Stomach (tissue), 4 donors: ENCODE measurements at regions not wholly inside any gene's neighbourhood (a gene's known extent, or its start where the extent isn't known, plus 50 kb on each side); places are given as distances from the start of the nearest gene placed in this dataset.

ENCODE experiments used
- POLR2A ChIP-seq, 4 donors: fragments of 450-650 bp; IDR thresholded peaks; one replicate each; pipeline ENCODE4 v1.6.1; 2016; ENCODE audit warnings: antibody characterized with exemption in 4 of 4, control low read depth in 2 of 4, mild to moderate bottlenecking in 1 of 4, moderate library complexity in 1 of 4
- POLR2AphosphoS5 ChIP-seq, 3 donors: sonication (generic); formaldehyde crosslinking; IDR thresholded peaks; one replicate each; pipeline ENCODE4 v1.6.1; 2016; ENCODE audit warnings: antibody characterized with exemption in 3 of 3
- TF ChIP-seq, protein P1 (sequence below), 7 experiments: fragments of 450-650 bp in 4 of 7; fragments of 200-600 bp in 3 of 7; sonication (generic) in 3 of 7; IDR thresholded peaks; one replicate each; pipeline ENCODE4 v1.5.1; 2016 to 2019; ENCODE audit warnings: antibody characterized with exemption in 7 of 7, control low read depth in 2 of 7, mild to moderate bottlenecking in 1 of 7

DNA sequence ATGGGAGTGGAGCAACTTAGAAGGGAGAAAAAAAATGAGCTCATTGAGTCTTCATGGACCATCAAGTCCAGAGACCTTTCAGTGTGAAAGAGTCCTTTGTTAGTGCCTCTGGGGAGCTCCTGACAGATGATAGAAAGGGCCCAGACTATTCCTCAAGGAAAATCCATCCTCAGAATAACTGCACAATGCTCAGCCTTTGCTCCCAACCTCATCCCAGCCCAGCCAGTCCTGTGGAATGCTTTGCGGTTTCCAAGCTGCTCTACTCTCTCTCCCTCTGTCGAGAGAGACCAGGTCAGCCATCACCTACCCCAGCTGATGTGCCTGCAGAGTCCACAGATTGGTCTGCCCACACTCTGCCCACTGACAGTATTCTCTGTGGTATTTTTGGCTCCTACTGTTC, 406.2 kb downstream of the MFSD1 start:
- TF ChIP-seq, protein P1, sequence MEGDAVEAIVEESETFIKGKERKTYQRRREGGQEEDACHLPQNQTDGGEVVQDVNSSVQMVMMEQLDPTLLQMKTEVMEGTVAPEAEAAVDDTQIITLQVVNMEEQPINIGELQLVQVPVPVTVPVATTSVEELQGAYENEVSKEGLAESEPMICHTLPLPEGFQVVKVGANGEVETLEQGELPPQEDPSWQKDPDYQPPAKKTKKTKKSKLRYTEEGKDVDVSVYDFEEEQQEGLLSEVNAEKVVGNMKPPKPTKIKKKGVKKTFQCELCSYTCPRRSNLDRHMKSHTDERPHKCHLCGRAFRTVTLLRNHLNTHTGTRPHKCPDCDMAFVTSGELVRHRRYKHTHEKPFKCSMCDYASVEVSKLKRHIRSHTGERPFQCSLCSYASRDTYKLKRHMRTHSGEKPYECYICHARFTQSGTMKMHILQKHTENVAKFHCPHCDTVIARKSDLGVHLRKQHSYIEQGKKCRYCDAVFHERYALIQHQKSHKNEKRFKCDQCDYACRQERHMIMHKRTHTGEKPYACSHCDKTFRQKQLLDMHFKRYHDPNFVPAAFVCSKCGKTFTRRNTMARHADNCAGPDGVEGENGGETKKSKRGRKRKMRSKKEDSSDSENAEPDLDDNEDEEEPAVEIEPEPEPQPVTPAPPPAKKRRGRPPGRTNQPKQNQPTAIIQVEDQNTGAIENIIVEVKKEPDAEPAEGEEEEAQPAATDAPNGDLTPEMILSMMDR (IDR thresholded peaks at IDR 0.05): no peak
- no peak for TF ChIP-seq POLR2AphosphoS5 (IDR thresholded peaks at IDR 0.05)
- no peak for TF ChIP-seq POLR2A (IDR thresholded peaks at IDR 0.05)
